ENCODE measurements at regions not wholly inside any gene's neighbourhood (a gene's known extent, or its start where the extent isn't known, plus 50 kb on each side); places are given as distances from the start of the nearest gene placed in this dataset.

- DNase-seq, result no peak
- Histone ChIP-seq H3K27me3 (no peaks in the 10 kb centered on the region), H3K9me3 (no peaks in the 10 kb centered on the region), H3K27ac (no peak overlapping the region), H3K4me1 (no peaks in the 10 kb centered on the region), H3K4me3 (no peak overlapping the region), H3K36me3 (ENCODE audit: low read depth, missing control alignments) (no peaks in the 10 kb centered on the region)
- 81 to 90% methylated on average over 5 of the region's 5 CpGs for WGBS, 2 donors
- TF ChIP-seq CTCF (IDR thresholded peaks at IDR 0.05) (no peak), POLR2A (IDR thresholded peaks at IDR 0.05) (no peak)
- intact Hi-C loops (cut with DNase I; ENCODE audit: low total_unique reads), result loop anchor here (10.0 kb wide), 1 partner anchor 45 kb away; no protein-coding TSS in a partner anchor
Observed at GRCh38 chr17:72359811-72360210, 239.0 kb downstream of the SOX9 start.

DNA sequence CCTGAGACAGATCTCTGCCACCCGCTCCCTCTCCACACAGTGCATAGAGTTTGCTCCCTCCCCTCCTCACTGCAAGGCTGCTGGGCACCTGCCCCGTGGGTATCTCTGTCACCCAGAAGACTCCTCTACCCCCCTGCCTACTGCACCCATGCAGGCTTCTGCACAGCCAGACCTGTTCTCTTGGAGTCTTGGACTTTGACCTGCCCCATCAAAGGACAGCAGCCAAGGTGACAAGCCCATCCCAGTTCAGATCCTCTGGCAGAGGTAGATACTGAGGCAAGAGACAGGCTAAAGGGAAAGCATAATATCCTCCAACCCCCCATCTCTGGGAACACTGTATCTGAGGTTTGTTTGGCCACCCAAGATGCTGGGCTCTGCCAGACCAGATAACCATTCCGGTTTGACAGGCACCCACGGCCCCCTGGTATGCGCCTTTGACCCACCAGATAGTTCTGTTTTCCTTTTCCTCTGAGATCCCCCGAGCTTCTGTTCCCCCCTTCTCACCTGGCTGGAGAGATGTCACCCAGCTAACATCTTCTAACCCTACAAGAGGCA is 239.6 kb downstream of the SOX9 start:
- no peaks in the 10 kb centered on the region for H3K4me1 ChIP-seq
- H3K27ac ChIP-seq, result no peak overlapping the region
- TF ChIP-seq CTCF (IDR thresholded peaks at IDR 0.05), result no peak
- no peak for TF ChIP-seq POLR2A (IDR thresholded peaks at IDR 0.05)
- H3K4me3 ChIP-seq, result no peak overlapping the region
- intact Hi-C loops (cut with DNase I; ENCODE audit: low total_unique reads), result no loop called here
- 60 to 64% methylated on average over 5 to 6 of the region's 6 CpGs for WGBS, 2 donors
- H3K27me3 ChIP-seq, result no peaks in the 10 kb centered on the region
- no peak for DNase-seq
- no peaks in the 10 kb centered on the region for H3K36me3 ChIP-seq (ENCODE audit: low read depth, missing control alignments)
- H3K9me3 ChIP-seq, result no peaks in the 10 kb centered on the region

DNA sequence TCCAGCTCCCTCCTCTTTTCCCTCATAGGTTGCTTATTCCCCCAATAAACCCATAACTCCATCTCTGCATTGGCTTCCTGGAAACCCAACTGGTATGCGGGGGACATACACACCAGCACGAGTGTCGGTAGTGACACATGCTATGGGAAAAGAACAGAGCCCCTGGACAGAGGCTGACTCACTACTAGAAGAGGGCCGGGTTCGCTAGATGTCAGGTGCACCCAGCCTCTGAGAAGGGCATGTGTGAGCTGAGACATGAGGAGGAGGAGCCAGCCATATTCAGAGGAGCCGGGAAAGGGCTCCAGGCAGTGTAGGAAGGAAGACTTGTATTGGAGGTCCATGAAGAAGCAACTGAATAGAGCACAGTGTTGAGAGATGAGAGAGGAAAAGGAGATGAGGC is 241.1 kb downstream of the SOX9 start:
- TF ChIP-seq POLR2A (IDR thresholded peaks at IDR 0.05) (no peak), CTCF (IDR thresholded peaks at IDR 0.05) (no peak)
- no peak for DNase-seq
- Histone ChIP-seq H3K27ac (no peak overlapping the region), H3K4me3 (no peak overlapping the region), H3K36me3 (ENCODE audit: low read depth, missing control alignments) (no peaks in the 10 kb centered on the region), H3K9me3 (no peaks in the 10 kb centered on the region), H3K4me1 (no peaks in the 10 kb centered on the region), H3K27me3 (no peaks in the 10 kb centered on the region)
- intact Hi-C loops (cut with DNase I; ENCODE audit: low total_unique reads), result no loop called here
- 90 to 91% methylated on average over 6 of the region's 6 CpGs for WGBS, 2 donors

GRCh38 chr17:72362376-72363088 is 241.7 kb downstream of the SOX9 start:
- TF ChIP-seq POLR2A (IDR thresholded peaks at IDR 0.05) (no peak), CTCF (IDR thresholded peaks at IDR 0.05) (no peak)
- H3K36me3 ChIP-seq (ENCODE audit: low read depth, missing control alignments), result no peaks in the 10 kb centered on the region
- 78 to 79% methylated on average over 9 of the region's 9 CpGs for WGBS, 2 donors
- intact Hi-C loops (cut with DNase I; ENCODE audit: low total_unique reads), result no loop called here
- no peak for DNase-seq
- no peak overlapping the region for H3K4me3 ChIP-seq
- H3K9me3 ChIP-seq, result no peaks in the 10 kb centered on the region
- H3K27ac ChIP-seq, result no peak overlapping the region
- H3K27me3 ChIP-seq, result no peaks in the 10 kb centered on the region
- no peaks in the 10 kb centered on the region for H3K4me1 ChIP-seq

Data from testis (tissue), 2 donors.